ENCODE measurements at regions not wholly inside any gene's neighbourhood (a gene's known extent, or its start where the extent isn't known, plus 50 kb on each side); places are given as distances from the start of the nearest gene placed in this dataset.

DNA sequence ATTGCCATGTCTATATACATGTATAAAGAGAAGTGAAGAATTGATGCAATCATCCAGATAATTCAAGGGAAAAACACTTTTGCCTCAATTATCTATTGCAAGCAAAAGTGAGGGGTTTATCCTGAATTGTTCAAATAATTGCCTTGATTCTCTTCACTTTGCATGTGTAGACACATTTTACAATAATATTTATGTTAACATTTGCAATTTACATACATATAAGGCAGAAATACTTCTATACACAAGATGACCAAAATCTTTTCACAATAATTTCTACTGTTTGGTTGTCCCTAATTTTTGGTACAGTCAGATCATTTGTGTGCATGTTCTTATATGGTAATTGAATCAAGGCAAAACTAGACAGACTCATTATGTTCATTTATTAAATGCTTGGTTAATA lies 285.3 kb upstream of the TMEM161B start:
- Histone ChIP-seq H3K9me3 (ENCODE audit: insufficient read depth, low read depth, low read length) (no peaks in the 10 kb centered on the region), H3K4me1 (ENCODE audit: insufficient read depth, low read length) (peaks cover 14% of the 10 kb centered on the region; the same call in 1 of the 2 replicates), H3K27ac (ENCODE audit: low read length) (no peak overlapping the region), H3K9ac (ENCODE audit: low read depth, low read length) (no peak overlapping the region), H3K27me3 (ENCODE audit: insufficient read depth, low read length) (no peaks in the 10 kb centered on the region), H3K4me3 (ENCODE audit: low read length) (no peak overlapping the region), H3K36me3 (ENCODE audit: insufficient read depth, low read depth, low read length) (no peaks in the 10 kb centered on the region)

DNA sequence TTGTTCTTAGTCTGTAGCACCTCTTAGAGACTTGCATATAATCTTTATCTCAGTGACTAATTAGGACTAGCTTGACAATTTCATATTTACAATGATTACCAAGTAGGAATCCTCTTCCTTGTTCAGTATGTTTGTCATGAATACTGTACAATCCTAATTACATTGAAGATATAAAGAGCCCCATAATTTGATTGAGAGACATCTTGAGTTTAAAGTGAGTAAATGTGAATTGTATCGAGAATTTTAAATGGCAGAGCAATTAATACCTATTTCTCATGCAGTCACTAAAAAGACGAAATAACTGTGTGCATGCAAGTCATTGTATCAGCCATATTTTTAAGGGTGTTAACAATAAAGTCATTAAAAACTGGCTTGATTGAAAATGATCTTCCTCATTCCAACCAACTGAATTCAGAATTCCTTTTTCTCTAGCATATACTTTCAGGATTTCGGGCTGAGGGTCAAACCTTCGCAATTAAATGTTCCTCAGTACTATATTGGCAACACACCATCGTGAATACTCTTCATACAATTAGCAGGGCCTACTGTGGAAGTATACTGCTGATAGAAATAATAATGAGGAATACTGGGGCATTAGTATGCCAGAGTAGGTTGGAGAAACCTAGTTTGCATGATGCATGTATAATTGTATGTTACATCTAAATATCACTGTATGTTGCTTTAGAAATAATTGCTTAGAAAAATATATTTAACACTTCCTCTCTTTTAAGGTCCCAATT lies 284.7 kb upstream of the TMEM161B start:
- H3K9ac ChIP-seq (ENCODE audit: low read depth, low read length): no peak overlapping the region
- no peak overlapping the region for H3K27ac ChIP-seq (ENCODE audit: low read length)
- H3K9me3 ChIP-seq (ENCODE audit: insufficient read depth, low read depth, low read length): no peaks in the 10 kb centered on the region
- no peak overlapping the region for H3K4me3 ChIP-seq (ENCODE audit: low read length)
- no peaks in the 10 kb centered on the region for H3K27me3 ChIP-seq (ENCODE audit: insufficient read depth, low read length)
- peaks cover 14% of the 10 kb centered on the region; the same call in 1 of the 2 replicates for H3K4me1 ChIP-seq (ENCODE audit: insufficient read depth, low read length)
- no peaks in the 10 kb centered on the region for H3K36me3 ChIP-seq (ENCODE audit: insufficient read depth, low read depth, low read length)

DNA sequence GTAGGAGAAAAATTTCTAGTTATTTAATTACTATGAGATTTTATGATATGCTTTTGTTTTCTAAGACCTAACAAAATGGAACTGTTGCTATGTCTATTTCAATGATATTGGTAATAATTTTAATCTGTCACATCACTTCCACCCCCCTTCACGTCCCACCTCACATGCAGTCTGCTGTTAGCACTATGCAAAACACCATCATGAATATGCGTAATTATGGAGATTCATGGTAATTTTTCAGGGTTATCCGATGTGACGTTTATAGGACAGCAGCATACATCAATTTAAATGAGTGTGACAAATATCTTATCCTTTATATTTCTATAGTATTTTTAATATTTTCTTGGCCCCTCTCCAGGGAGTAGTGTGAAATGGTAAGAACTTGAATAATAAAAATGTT lies 283.8 kb upstream of the TMEM161B start:
- Histone ChIP-seq H3K4me1 (ENCODE audit: insufficient read depth, low read length) (peaks cover 14% of the 10 kb centered on the region; the same call in 1 of the 2 replicates), H3K4me3 (ENCODE audit: low read length) (no peak overlapping the region), H3K9ac (ENCODE audit: low read depth, low read length) (no peak overlapping the region), H3K36me3 (ENCODE audit: insufficient read depth, low read depth, low read length) (no peaks in the 10 kb centered on the region), H3K27me3 (ENCODE audit: insufficient read depth, low read length) (no peaks in the 10 kb centered on the region), H3K9me3 (ENCODE audit: insufficient read depth, low read depth, low read length) (no peaks in the 10 kb centered on the region), H3K27ac (ENCODE audit: low read length) (no peak overlapping the region)

DNA sequence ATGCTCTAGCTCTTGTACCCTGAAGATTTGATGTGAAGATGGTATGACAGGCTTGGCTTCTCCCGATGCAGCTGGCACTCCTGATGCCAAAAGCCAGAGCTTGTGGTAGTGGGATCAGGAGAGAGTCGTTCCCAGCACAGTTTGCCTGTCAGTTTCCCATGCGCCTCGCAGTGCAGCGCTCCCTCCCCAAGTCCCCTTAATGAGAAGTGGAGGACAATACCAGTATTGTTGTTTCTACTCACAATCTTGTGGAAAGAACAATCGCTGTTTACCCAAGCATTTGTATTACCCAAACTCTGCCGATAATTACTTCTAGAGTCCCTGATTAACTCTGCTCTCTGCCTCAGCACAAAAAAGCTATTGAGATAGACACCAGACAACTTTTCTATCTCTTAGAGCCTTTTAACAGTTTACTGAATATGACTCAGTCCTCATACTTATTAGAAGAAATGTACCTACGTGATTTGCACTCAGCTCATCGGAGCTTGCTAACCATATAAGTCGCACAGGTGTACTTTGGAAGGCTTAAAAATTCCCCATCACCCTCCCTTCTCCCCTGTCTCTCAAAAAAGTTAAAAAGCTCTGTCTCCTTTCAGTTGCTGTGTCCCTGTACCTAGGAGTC lies 283.2 kb upstream of the TMEM161B start:
- no peak overlapping the region for H3K27ac ChIP-seq (ENCODE audit: low read length)
- H3K9me3 ChIP-seq (ENCODE audit: insufficient read depth, low read depth, low read length): no peaks in the 10 kb centered on the region
- H3K9ac ChIP-seq (ENCODE audit: low read depth, low read length): no peak overlapping the region
- no peaks in the 10 kb centered on the region for H3K27me3 ChIP-seq (ENCODE audit: insufficient read depth, low read length)
- H3K4me3 ChIP-seq (ENCODE audit: low read length): no peak overlapping the region
- H3K4me1 ChIP-seq (ENCODE audit: insufficient read depth, low read length): peaks cover 13% of the 10 kb centered on the region; the same call in 1 of the 2 replicates
- no peaks in the 10 kb centered on the region for H3K36me3 ChIP-seq (ENCODE audit: insufficient read depth, low read depth, low read length)

DNA sequence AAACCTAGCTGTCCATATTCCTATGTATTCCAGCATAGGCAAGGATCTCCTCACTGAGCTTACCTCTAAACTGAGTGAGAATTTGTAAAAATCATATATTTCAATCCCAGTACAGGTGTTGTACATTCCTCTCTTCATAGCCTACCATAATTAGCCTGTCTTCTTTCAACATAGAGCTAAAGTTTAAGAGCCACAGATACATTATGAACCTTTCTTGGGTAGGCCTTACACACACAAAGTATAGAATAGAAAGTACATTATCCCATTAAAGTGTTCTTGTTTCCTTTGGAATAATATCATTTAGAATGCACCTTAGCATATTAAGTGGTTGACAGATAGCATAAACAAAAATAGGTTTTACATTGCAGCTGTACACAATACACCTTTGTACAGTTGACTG lies 282.1 kb upstream of the TMEM161B start:
- Histone ChIP-seq H3K36me3 (ENCODE audit: insufficient read depth, low read depth, low read length) (no peaks in the 10 kb centered on the region), H3K9me3 (ENCODE audit: insufficient read depth, low read depth, low read length) (no peaks in the 10 kb centered on the region), H3K9ac (ENCODE audit: low read depth, low read length) (no peak overlapping the region), H3K4me1 (ENCODE audit: insufficient read depth, low read length) (peaks cover 3% of the 10 kb centered on the region; the same call in 1 of the 2 replicates), H3K27me3 (ENCODE audit: insufficient read depth, low read length) (no peaks in the 10 kb centered on the region), H3K27ac (ENCODE audit: low read length) (no peak overlapping the region), H3K4me3 (ENCODE audit: low read length) (no peak overlapping the region)

DNA sequence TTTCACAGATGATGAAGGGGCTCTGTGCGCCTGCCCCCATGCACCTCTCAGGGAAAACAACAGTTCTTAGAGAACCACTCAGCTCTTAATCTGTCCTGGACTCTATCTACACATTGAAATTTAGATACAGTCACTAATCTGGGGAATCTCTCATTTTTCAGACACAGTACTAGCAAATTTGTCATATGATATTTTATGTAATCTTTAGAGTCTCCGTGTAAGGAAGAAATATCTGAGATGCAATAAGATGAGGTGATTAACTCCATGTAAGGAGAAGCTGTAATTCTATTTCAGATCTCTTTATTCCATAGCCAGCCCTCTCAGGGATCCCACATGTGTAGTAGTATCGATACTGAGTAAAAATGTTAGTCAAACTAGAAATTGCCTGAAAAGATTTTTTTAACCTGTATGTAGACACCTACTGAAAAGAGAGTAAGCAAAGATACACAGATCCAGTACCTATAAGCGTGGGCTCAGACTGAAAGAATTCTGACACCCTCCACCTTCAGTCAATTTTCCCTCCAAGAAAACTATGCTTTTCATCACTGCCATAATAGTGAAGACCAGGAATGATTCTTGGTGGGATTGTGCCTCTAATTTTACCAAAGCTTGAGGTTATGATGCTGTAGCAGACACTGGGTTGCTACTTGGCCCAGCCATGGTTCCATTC lies 279.6 kb upstream of the TMEM161B start:
- H3K27ac ChIP-seq (ENCODE audit: low read length): no peak overlapping the region
- no peak overlapping the region for H3K9ac ChIP-seq (ENCODE audit: low read depth, low read length)
- 0 out of 2 replicates have a peak, but pooled peaks cover 2% of the 10 kb centered on the region for H3K4me1 ChIP-seq (ENCODE audit: insufficient read depth, low read length)
- no peak overlapping the region for H3K4me3 ChIP-seq (ENCODE audit: low read length)
- H3K36me3 ChIP-seq (ENCODE audit: insufficient read depth, low read depth, low read length): no peaks in the 10 kb centered on the region
- no peaks in the 10 kb centered on the region for H3K27me3 ChIP-seq (ENCODE audit: insufficient read depth, low read length)
- no peaks in the 10 kb centered on the region for H3K9me3 ChIP-seq (ENCODE audit: insufficient read depth, low read depth, low read length)

DNA sequence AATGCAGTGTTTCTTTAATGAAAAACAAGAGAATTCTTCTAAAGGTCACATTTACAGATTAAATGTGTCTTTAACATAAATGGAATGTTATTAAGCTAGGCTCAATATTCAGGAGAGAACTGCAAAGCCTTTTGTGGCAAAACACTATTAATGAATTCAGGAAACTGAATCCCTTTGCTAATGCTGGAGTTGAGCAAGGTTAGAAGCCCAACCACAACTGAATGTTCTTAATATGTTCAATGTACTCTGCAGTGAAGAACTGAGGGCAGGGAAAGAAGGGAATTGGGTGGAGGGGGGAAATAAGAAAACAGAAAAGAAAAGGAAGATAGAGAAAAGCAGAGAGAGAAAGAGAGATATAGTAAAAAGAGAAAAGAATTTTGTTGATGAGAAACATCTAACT lies 276.7 kb upstream of the TMEM161B start:
- H3K9me3 ChIP-seq (ENCODE audit: insufficient read depth, low read depth, low read length): no peaks in the 10 kb centered on the region
- no peak overlapping the region for H3K27ac ChIP-seq (ENCODE audit: low read length)
- H3K4me3 ChIP-seq (ENCODE audit: low read length): no peak overlapping the region
- H3K27me3 ChIP-seq (ENCODE audit: insufficient read depth, low read length): no peaks in the 10 kb centered on the region
- H3K4me1 ChIP-seq (ENCODE audit: insufficient read depth, low read length): peaks cover 2% of the 10 kb centered on the region; the same call in 1 of the 2 replicates
- no peak overlapping the region for H3K9ac ChIP-seq (ENCODE audit: low read depth, low read length)
- H3K36me3 ChIP-seq (ENCODE audit: insufficient read depth, low read depth, low read length): no peaks in the 10 kb centered on the region

DNA sequence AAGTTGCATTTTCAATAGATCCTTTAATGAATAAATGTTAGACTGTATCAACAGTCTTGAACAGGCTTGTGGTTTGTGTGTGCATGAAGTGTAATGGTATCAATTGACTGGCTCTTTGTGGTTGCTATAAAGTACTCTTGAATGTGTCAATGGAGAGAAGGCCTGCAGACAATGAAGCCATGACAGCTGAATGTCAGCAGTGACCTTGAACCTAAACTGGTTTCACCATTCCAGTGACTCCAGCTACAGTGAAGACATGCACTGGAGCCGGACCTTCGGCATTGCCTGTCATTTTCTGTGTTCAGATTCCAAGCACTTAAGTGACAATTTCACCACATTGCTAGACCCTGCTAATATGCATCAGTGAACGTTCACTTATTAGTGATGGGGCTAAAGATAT lies 276.0 kb upstream of the TMEM161B start:
- H3K9ac ChIP-seq (ENCODE audit: low read depth, low read length): no peak overlapping the region
- no peaks in the 10 kb centered on the region for H3K27me3 ChIP-seq (ENCODE audit: insufficient read depth, low read length)
- H3K4me3 ChIP-seq (ENCODE audit: low read length): no peak overlapping the region
- no peak overlapping the region for H3K27ac ChIP-seq (ENCODE audit: low read length)
- no peaks in the 10 kb centered on the region for H3K36me3 ChIP-seq (ENCODE audit: insufficient read depth, low read depth, low read length)
- H3K9me3 ChIP-seq (ENCODE audit: insufficient read depth, low read depth, low read length): no peaks in the 10 kb centered on the region
- H3K4me1 ChIP-seq (ENCODE audit: insufficient read depth, low read length): peaks cover 9% of the 10 kb centered on the region; the same call in 1 of the 2 replicates

DNA sequence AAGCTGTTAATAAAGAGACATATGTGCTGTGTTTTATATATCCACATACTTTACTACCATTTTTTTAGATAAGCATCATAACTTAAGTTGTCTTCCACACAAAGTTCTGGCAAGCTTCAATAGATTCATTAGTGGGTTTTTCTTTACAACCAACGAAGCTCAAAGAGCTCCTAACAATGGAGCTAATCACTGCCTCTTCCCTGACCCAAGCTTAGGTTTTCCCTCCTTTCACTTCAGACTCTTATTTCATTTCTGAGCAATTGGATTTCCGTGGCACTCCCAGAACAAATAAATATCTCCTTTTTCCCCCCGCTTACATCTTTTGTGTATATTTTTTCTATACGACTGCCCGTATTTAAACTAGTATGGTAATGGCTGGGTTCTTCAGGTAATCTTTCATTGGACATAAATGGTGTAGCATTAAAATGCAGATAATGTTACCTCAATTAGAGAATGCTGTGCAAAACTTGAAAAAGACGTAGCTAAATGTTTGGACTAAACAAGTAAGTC lies 275.5 kb upstream of the TMEM161B start:
- no peak overlapping the region for H3K9ac ChIP-seq (ENCODE audit: low read depth, low read length)
- H3K27ac ChIP-seq (ENCODE audit: low read length): no peak overlapping the region
- H3K4me1 ChIP-seq (ENCODE audit: insufficient read depth, low read length): peaks cover 13% of the 10 kb centered on the region; the same call in 1 of the 2 replicates
- H3K4me3 ChIP-seq (ENCODE audit: low read length): no peak overlapping the region
- H3K36me3 ChIP-seq (ENCODE audit: insufficient read depth, low read depth, low read length): no peaks in the 10 kb centered on the region
- no peaks in the 10 kb centered on the region for H3K27me3 ChIP-seq (ENCODE audit: insufficient read depth, low read length)
- H3K9me3 ChIP-seq (ENCODE audit: insufficient read depth, low read depth, low read length): no peaks in the 10 kb centered on the region

DNA sequence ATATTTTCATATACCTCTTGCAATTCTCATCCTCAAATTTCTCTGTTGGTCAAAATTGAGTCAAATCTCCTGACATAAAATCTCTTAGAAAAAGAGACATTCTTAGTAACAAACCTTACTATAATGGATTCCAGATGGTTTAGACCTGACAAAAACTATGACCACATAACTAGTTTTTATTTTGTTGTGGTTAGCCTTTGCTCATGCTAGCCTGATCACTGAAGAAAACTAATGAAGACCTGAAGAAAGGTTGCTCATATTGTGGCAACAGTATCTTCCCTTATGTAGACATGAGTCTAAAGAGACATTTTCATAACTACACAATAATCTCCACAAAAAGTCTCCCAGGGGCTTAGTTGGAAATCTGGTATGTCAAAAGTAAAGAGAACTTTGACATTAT lies 274.1 kb upstream of the TMEM161B start:
- H3K4me1 ChIP-seq (ENCODE audit: insufficient read depth, low read length): peaks cover 13% of the 10 kb centered on the region; the same call in 1 of the 2 replicates
- H3K9me3 ChIP-seq (ENCODE audit: insufficient read depth, low read depth, low read length): no peaks in the 10 kb centered on the region
- no peak overlapping the region for H3K27ac ChIP-seq (ENCODE audit: low read length)
- H3K36me3 ChIP-seq (ENCODE audit: insufficient read depth, low read depth, low read length): no peaks in the 10 kb centered on the region
- no peak overlapping the region for H3K9ac ChIP-seq (ENCODE audit: low read depth, low read length)
- no peaks in the 10 kb centered on the region for H3K27me3 ChIP-seq (ENCODE audit: insufficient read depth, low read length)
- no peak overlapping the region for H3K4me3 ChIP-seq (ENCODE audit: low read length)

DNA sequence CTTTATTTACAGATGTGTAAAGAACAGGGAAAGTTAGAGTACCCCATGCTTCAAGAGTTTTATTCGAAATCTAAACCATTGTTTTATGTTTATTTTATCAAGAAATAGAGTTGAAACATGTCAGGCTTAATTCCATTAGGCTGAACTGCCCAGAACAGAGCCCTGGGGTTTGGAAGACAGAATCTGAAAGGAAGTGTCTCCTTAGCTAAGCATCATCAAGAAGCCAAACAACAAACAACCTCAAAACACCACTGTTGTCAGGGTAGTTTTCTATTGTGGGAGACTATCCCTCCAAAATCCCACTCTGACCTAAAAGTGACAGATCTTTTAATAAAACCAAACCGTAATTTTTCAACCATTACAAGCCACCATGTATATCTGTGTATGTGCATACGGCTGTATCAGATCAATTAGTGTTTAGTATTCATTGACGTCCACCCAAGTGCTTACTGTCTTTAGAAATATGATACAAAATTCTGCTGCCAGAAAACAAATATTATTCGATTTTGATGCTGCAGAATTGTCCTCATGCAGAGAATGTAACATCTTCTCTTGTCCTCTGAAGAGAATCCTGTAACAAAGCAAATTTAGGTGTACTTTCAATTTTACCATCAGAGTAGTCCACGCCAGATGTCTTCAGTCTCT lies 271.9 kb upstream of the TMEM161B start:
- Histone ChIP-seq H3K4me3 (ENCODE audit: low read length) (no peak overlapping the region), H3K36me3 (ENCODE audit: insufficient read depth, low read depth, low read length) (no peaks in the 10 kb centered on the region), H3K27me3 (ENCODE audit: insufficient read depth, low read length) (no peaks in the 10 kb centered on the region), H3K27ac (ENCODE audit: low read length) (no peak overlapping the region), H3K9me3 (ENCODE audit: insufficient read depth, low read depth, low read length) (no peaks in the 10 kb centered on the region), H3K4me1 (ENCODE audit: insufficient read depth, low read length) (peaks cover 13% of the 10 kb centered on the region; the same call in 1 of the 2 replicates), H3K9ac (ENCODE audit: low read depth, low read length) (no peak overlapping the region)

Data from iPS-20b (cell line).